CD4-positive, alpha-beta memory T cell (primary cell): ENCODE measurements at regions not wholly inside any gene's neighbourhood (a gene's known extent, or its start where the extent isn't known, plus 50 kb on each side); places are given as distances from the start of the nearest gene placed in this dataset.

Experiments used
- CTCF ChIA-PET: fragments of 350-600 bp; sonication (Branson Sonifier 250); formaldehyde crosslinking; loops from one replicate; lab custom pipeline; 2021; ENCODE audit warnings: inconsistent platforms; ENCODE audit not compliant: partially characterized antibody; lab: Charles Lee
- POLR2A ChIA-PET: fragments of 350-600 bp; sonication (Branson Sonifier 250); formaldehyde crosslinking; loops from one replicate; lab custom pipeline; 2021; ENCODE audit not compliant: partially characterized antibody; lab: Charles Lee
- DNase-seq, 5 donors: peaks; one replicate each; pipeline versions ENCODE4 v3.0.0 to v3.0.0-alpha.2; 2020 to 2022; ENCODE audit warnings: mixed read lengths in 1 of 5
- H3K27ac ChIP-seq: one replicate; pipeline ENCODE4 v1.7.0; 2013; ENCODE audit warnings: low read depth, low read length
- H3K27me3 ChIP-seq: 2 replicates; pipeline ENCODE4 v1.7.0; 2013; ENCODE audit warnings: mild to moderate bottlenecking, low read length, moderate library complexity; ENCODE audit not compliant: insufficient read depth
- H3K36me3 ChIP-seq: 2 replicates; pipeline ENCODE4 v1.7.0; 2013; ENCODE audit warnings: mild to moderate bottlenecking, low read length, moderate library complexity; ENCODE audit not compliant: insufficient read depth
- H3K4me1 ChIP-seq: 2 replicates; pipeline ENCODE4 v1.7.0; 2013; ENCODE audit warnings: mild to moderate bottlenecking, low read length, moderate library complexity; ENCODE audit not compliant: insufficient read depth
- H3K4me3 ChIP-seq, 2 donors: one replicate each; pipeline ENCODE4 v1.7.0; 2013; ENCODE audit warnings: low read length in 2 of 2, mild to moderate bottlenecking in 1 of 2
- H3K9me3 ChIP-seq, 2 donors: one replicate each; pipeline ENCODE4 v1.7.0; 2013; ENCODE audit warnings: low read length in 2 of 2, control low read depth in 1 of 2; ENCODE audit not compliant: control insufficient read depth in 1 of 2
- H3K27ac Mint-ChIP-seq, 7 donors: one replicate each; pipeline ENCODE4 v1.8.0; 2020 to 2021; ENCODE audit warnings: mixed read lengths in 7 of 7, mild to moderate bottlenecking in 6 of 7, inconsistent platforms in 3 of 7, moderate library complexity in 3 of 7
- H3K27me3 Mint-ChIP-seq, 2 donors: one replicate each; pipeline ENCODE4 v1.8.0; 2020 to 2021; ENCODE audit warnings: mixed read lengths in 2 of 2
- H3K36me3 Mint-ChIP-seq, 2 donors: one replicate each; pipeline ENCODE4 v1.8.0; 2020 to 2021; ENCODE audit warnings: mixed read lengths in 2 of 2, inconsistent platforms in 1 of 2, mild to moderate bottlenecking in 1 of 2
- H3K4me1 Mint-ChIP-seq, 4 donors: one replicate each; pipeline ENCODE4 v1.8.0; 2020 to 2021; ENCODE audit warnings: mixed read lengths in 4 of 4, mild to moderate bottlenecking in 1 of 4
- H3K4me3 Mint-ChIP-seq, 8 donors: one replicate each; pipeline ENCODE4 v1.8.0; 2020 to 2021; ENCODE audit warnings: mixed read lengths in 8 of 8, mild to moderate bottlenecking in 7 of 8, moderate library complexity in 6 of 8, inconsistent platforms in 3 of 8
- H3K9me3 Mint-ChIP-seq, 8 donors: one replicate each; pipeline ENCODE4 v1.8.0; 2020 to 2021; ENCODE audit warnings: mixed read lengths in 8 of 8, mild to moderate bottlenecking in 5 of 8, inconsistent platforms in 3 of 8, moderate library complexity in 1 of 8
- intact Hi-C: fragments of 100-400 bp; cut with micrococcal nuclease; formaldehyde crosslinking; loops from one replicate; pipeline ENCODE4 v1.15.1; 2023

DNA sequence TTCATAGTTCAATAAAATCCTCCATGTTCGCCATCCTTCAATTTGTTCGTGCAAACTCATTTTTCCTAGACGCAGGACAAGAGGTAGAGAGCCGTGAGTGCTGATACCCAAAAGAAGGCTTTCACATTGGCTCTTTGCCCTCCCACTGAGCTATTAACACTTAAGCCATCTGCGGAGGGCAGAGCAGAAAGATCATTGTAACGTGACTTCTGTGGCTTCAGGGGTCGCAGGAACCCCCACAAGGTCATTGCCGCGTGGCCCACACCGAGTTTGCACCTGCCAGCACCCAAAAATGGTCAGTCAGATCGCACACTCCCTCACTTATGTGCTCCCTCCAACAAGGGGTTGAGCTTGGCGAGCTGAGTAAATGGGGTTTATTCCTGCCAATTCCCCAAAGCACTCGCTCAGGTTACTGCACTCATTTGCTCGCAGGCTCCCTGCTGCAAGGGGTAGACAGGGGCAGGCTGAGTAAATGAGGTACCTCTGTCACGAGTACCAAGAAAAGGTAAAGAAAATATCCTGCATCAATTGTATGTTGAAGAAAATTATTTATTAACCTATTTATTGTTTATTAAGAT is 144.1 kb downstream of the PRR20E start:
- Mint-ChIP-seq H3K27ac (no peak overlapping the region), H3K4me3 (no peak overlapping the region), H3K27me3 (no peaks in the 10 kb centered on the region), H3K4me1 (no peaks in the 10 kb centered on the region), H3K36me3 (no peaks in the 10 kb centered on the region), H3K9me3 (peaks cover 0 to 4% (median 0%) of the 10 kb centered on the region in 8 donors)
- ChIA-PET CTCF (no interaction called here), POLR2A (no interaction called here)
- Histone ChIP-seq H3K4me3 (no peak overlapping the region), H3K36me3 (no peaks in the 10 kb centered on the region), H3K27me3 (no peaks in the 10 kb centered on the region), H3K9me3 (no peaks in the 10 kb centered on the region), H3K4me1 (no peaks in the 10 kb centered on the region), H3K27ac (no peak overlapping the region)
- intact Hi-C loops = no loop called here
- no peak for DNase-seq

DNA sequence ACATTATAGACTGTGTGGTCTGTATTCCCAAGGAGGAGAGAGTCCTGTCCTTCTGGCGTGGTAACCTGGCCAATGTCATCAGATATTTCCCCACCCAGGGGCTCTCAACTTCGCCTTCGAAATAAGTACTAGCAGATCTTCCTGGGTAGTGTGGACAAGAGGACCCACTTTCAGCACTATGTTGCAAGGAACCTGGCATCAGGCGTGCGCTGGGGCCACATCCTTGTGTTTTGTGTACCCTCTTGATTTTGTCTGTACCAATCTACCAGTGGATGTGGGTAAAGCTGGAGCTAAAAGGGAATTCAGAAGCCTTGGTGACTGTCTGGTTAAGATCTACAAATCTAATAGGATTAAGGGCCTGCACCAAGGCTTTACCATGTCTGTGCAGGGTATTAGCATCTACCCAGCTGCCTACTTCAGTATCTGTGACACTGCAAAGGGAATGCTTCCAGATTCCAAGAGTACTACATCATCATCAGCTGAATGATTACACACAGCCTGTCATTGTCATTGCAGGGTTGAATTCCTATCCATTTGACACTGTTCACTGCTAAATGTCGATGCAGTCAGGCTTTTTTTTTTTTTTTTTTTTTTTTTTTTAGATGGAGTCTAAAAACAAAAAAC is 148.0 kb downstream of the PRR20E start:
- Mint-ChIP-seq H3K27me3 (no peaks in the 10 kb centered on the region), H3K4me1 (no peaks in the 10 kb centered on the region), H3K4me3 (no peak overlapping the region), H3K27ac (no peak overlapping the region), H3K9me3 (peaks cover 0 to 9% (median 2%) of the 10 kb centered on the region in 8 donors), H3K36me3 (no peaks in the 10 kb centered on the region)
- no peak overlapping the region for H3K4me3 ChIP-seq
- no peaks in the 10 kb centered on the region for H3K9me3 ChIP-seq
- intact Hi-C loops = no loop called here
- DNase-seq = no peak
- no peaks in the 10 kb centered on the region for H3K36me3 ChIP-seq
- H3K27me3 ChIP-seq = no peaks in the 10 kb centered on the region
- ChIA-PET CTCF (no interaction called here), POLR2A (no interaction called here)
- no peak overlapping the region for H3K27ac ChIP-seq
- no peaks in the 10 kb centered on the region for H3K4me1 ChIP-seq

DNA sequence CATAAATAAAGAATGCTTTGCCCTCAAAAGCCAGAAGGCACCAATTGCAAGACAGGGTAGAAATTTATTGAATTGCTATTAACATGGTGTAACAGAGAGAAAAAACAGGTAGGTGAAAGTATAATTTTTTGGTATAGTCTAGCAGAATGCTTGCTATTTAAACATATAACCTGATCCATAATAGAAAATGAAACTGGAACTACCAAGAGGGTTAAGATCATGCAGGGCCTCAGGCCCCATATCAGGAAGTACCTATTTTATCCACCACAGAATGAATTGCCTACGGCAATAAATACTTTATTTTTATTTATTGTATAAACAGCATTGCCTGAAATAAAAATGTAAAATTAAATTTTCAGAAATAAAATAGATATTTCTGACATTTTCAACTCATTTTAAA is 159.5 kb downstream of the PRR20E start:
- ChIA-PET POLR2A (no interaction called here), CTCF (no interaction called here)
- H3K4me1 ChIP-seq = no peaks in the 10 kb centered on the region
- no peak overlapping the region for H3K27ac Mint-ChIP-seq
- H3K4me1 Mint-ChIP-seq = peaks cover 0 to 3% (median 1%) of the 10 kb centered on the region in 4 donors
- no peaks in the 10 kb centered on the region for H3K27me3 ChIP-seq
- DNase-seq = no peak
- no peaks in the 10 kb centered on the region for H3K36me3 ChIP-seq
- H3K4me3 ChIP-seq = no peak overlapping the region
- H3K4me3 Mint-ChIP-seq = peak overlapping the region in 2 of 8 donors; percentile 18 to 75
- no peaks in the 10 kb centered on the region for H3K9me3 ChIP-seq
- peaks cover 0 to 8% (median 2%) of the 10 kb centered on the region in 8 donors for H3K9me3 Mint-ChIP-seq
- no peak overlapping the region for H3K27ac ChIP-seq
- no peaks in the 10 kb centered on the region for H3K27me3 Mint-ChIP-seq
- intact Hi-C loops = no loop called here
- no peaks in the 10 kb centered on the region for H3K36me3 Mint-ChIP-seq

GRCh38 chr13:57340878-57341277 is 173.9 kb downstream of the PRR20E start:
- ChIA-PET POLR2A (no interaction called here), CTCF (no interaction called here)
- no peaks in the 10 kb centered on the region for H3K27me3 Mint-ChIP-seq
- Histone ChIP-seq H3K9me3 (peaks cover 0 to 2% of the 10 kb centered on the region in 2 donors), H3K4me1 (no peaks in the 10 kb centered on the region), H3K36me3 (no peaks in the 10 kb centered on the region), H3K4me3 (no peak overlapping the region), H3K27me3 (no peaks in the 10 kb centered on the region), H3K27ac (no peak overlapping the region)
- no peaks in the 10 kb centered on the region for H3K4me1 Mint-ChIP-seq
- no peak overlapping the region for H3K4me3 Mint-ChIP-seq
- H3K27ac Mint-ChIP-seq = no peak overlapping the region
- H3K36me3 Mint-ChIP-seq = no peaks in the 10 kb centered on the region
- DNase-seq = no peak
- H3K9me3 Mint-ChIP-seq = peaks cover 0 to 7% (median 1%) of the 10 kb centered on the region in 8 donors
- intact Hi-C loops = no loop called here

DNA sequence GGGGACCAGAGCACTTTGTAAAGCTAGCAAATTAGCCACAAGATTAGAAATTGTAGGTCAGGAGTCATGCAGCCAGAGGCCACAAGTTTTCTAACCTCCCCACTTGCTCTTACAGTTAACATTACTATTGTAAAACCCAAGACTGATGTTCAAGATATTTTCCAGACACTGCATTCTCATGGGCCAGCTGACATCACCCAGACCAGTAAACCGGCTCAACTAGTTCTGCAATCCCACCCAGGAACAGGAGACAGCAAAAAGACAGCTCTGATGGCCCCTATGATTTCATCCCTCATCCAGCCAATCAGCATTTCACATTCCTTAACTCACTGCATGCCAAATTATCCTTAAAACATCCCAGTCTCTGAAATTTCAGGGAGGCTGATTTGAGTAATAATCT is 178.5 kb downstream of the PRR20E start:
- no peaks in the 10 kb centered on the region for H3K4me1 ChIP-seq

DNA sequence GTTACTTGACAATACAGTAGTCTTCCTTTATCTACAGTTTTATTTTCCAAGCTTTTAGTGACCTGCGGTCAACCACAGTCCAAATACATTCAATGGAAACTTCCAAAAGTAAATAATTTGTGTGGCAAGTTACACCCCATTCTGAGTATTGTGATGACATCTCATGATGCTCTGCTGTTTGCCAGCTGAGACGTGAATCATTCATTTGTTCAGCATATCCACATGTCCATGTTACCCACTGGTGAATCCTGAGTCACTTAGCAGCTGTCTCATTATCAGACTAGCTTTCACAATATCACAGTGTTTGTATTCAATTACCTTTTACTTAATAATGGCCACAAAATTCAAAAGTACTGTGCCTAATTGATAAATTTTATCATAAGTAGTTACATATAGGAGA is 179.8 kb downstream of the PRR20E start:
- intact Hi-C loops = no loop called here
- Histone ChIP-seq H3K27me3 (no peaks in the 10 kb centered on the region), H3K4me1 (no peaks in the 10 kb centered on the region), H3K36me3 (no peaks in the 10 kb centered on the region), H3K4me3 (no peak overlapping the region), H3K9me3 (no peaks in the 10 kb centered on the region), H3K27ac (no peak overlapping the region)
- POLR2A ChIA-PET = no interaction called here
- Mint-ChIP-seq H3K36me3 (no peaks in the 10 kb centered on the region), H3K27me3 (no peaks in the 10 kb centered on the region), H3K27ac (no peak overlapping the region), H3K9me3 (peaks cover 0 to 8% (median 2%) of the 10 kb centered on the region in 8 donors), H3K4me1 (no peaks in the 10 kb centered on the region), H3K4me3 (no peak overlapping the region)
- DNase-seq = no peak
- CTCF ChIA-PET = no interaction called here

More for the DNA sequence above, 178.5 kb downstream of the PRR20E start:
- no peak overlapping the region for H3K27ac Mint-ChIP-seq
- Histone ChIP-seq H3K27ac (no peak overlapping the region), H3K27me3 (no peaks in the 10 kb centered on the region), H3K36me3 (no peaks in the 10 kb centered on the region), H3K4me3 (no peak overlapping the region), H3K9me3 (no peaks in the 10 kb centered on the region)
- H3K4me3 Mint-ChIP-seq = no peak overlapping the region
- POLR2A ChIA-PET = no interaction called here
- H3K9me3 Mint-ChIP-seq = peaks cover 0 to 8% (median 2%) of the 10 kb centered on the region in 8 donors
- intact Hi-C loops = no loop called here
- CTCF ChIA-PET = no interaction called here
- H3K4me1 Mint-ChIP-seq = no peaks in the 10 kb centered on the region
- H3K36me3 Mint-ChIP-seq = no peaks in the 10 kb centered on the region
- no peaks in the 10 kb centered on the region for H3K27me3 Mint-ChIP-seq
- no peak for DNase-seq

DNA sequence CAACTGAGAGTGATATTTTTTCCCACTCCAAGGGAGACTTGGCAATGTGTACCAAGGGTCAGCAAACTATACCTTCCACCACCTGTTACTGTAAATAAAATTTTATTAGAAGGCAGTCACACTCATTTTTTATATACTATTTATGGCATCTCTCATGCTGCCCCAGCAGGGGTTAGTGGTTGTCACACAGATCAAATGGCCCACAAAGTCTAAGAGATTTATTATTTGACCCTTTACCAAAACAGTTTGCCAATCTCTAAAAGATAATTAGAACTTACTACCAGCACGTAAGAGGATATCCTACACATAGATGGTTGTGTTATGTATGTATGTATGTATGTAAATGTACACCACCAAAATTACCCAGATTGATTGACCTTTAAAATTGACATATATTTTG is 185.1 kb downstream of the PRR20E start:
- intact Hi-C loops = no loop called here
- Histone ChIP-seq H3K27ac (no peak overlapping the region), H3K27me3 (no peaks in the 10 kb centered on the region), H3K9me3 (no peaks in the 10 kb centered on the region), H3K4me3 (no peak overlapping the region), H3K36me3 (no peaks in the 10 kb centered on the region), H3K4me1 (no peaks in the 10 kb centered on the region)
- H3K36me3 Mint-ChIP-seq = no peaks in the 10 kb centered on the region
- ChIA-PET POLR2A (no interaction called here), CTCF (no interaction called here)
- DNase-seq = no peak
- H3K27ac Mint-ChIP-seq = no peak overlapping the region
- H3K27me3 Mint-ChIP-seq = no peaks in the 10 kb centered on the region
- H3K9me3 Mint-ChIP-seq = peaks cover 2 to 8% (median 3%) of the 10 kb centered on the region in 8 donors
- no peak overlapping the region for H3K4me3 Mint-ChIP-seq
- H3K4me1 Mint-ChIP-seq = no peaks in the 10 kb centered on the region
